Activated naive CD8-positive, alpha-beta T cell treated with anti-CD3 and anti-CD28 coated beads, Interleukin-2, amount 50 U/mL, for 24 hours (primary cell): ENCODE measurements at regions not wholly inside any gene's neighbourhood (a gene's known extent, or its start where the extent isn't known, plus 50 kb on each side); places are given as distances from the start of the nearest gene placed in this dataset.

ENCODE experiments used
- ATAC-seq: fragments of 150-1000 bp; cut with Tn5 transposase; one replicate; pipeline ENCODE4 v1.10.0; 2021
- DNase-seq: peaks from one replicate; pipeline ENCODE4 v3.0.0; 2021
- H3K27ac Mint-ChIP-seq: one replicate; pipeline ENCODE4 v1.8.0; 2021; ENCODE audit warnings: mild to moderate bottlenecking, mixed read lengths
- H3K27me3 Mint-ChIP-seq: one replicate; pipeline ENCODE4 v1.8.0; 2021; ENCODE audit warnings: mixed read lengths
- H3K36me3 Mint-ChIP-seq: one replicate; pipeline ENCODE4 v1.8.0; 2021; ENCODE audit warnings: low read depth, mixed read lengths
- H3K4me1 Mint-ChIP-seq: one replicate; pipeline ENCODE4 v1.8.0; 2021; ENCODE audit warnings: mixed read lengths
- H3K4me3 Mint-ChIP-seq: one replicate; pipeline ENCODE4 v1.8.0; 2021; ENCODE audit warnings: mild to moderate bottlenecking, moderate library complexity, mixed read lengths
- H3K9me3 Mint-ChIP-seq: one replicate; pipeline ENCODE4 v1.8.0; 2021; ENCODE audit warnings: mixed read lengths

DNA sequence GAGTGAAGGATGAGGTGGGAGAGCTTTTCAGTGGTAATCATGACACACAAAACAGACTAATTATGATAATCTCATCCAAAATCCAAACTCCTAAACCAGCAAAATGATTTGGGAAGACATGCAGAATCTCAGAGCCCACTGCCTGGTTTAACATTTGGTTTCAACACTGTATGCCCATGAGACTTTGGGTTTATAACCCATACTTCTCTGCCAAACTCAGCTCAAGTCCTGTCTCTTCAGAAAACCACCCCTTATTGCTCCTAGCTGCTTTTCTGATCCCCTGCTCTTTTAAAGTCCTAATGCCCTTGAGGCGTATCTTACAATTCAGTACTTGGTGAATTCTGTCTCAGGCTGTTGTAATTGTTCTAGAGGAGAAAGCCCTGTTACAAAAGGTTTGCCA, 593.0 kb upstream of the ID2 start:
- Mint-ChIP-seq H3K27me3 (peaks cover 2% of the 10 kb centered on the region), H3K36me3 (no peaks in the 10 kb centered on the region), H3K4me3 (no peak overlapping the region), H3K4me1 (no peaks in the 10 kb centered on the region), H3K9me3 (no peaks in the 10 kb centered on the region), H3K27ac (no peak overlapping the region)
- DNase-seq (no peak), ATAC-seq (no peak)

DNA sequence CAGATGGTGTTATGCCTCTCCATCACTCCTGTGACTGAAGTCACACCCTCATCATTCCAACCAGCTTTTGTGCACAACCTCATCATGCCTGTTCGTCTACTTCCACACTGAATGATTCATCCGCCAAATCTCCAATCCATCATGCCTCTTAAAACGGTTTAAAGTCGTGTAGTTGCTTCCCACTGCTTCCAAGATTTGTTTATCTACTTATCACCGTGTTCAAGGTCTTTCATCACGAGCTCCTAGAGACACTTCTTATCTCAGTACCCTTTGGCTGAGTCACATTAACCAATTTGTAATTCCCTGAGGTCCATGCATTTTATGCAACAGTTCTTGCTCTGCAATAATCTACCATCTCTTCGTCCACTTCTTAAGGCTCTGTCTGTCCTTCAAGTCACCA, 592.3 kb upstream of the ID2 start:
- Mint-ChIP-seq H3K9me3 (no peaks in the 10 kb centered on the region), H3K4me3 (no peak overlapping the region), H3K4me1 (no peaks in the 10 kb centered on the region), H3K36me3 (no peaks in the 10 kb centered on the region), H3K27ac (no peak overlapping the region), H3K27me3 (peaks cover 2% of the 10 kb centered on the region)
- DNase-seq, result no peak
- ATAC-seq, result no peak

DNA sequence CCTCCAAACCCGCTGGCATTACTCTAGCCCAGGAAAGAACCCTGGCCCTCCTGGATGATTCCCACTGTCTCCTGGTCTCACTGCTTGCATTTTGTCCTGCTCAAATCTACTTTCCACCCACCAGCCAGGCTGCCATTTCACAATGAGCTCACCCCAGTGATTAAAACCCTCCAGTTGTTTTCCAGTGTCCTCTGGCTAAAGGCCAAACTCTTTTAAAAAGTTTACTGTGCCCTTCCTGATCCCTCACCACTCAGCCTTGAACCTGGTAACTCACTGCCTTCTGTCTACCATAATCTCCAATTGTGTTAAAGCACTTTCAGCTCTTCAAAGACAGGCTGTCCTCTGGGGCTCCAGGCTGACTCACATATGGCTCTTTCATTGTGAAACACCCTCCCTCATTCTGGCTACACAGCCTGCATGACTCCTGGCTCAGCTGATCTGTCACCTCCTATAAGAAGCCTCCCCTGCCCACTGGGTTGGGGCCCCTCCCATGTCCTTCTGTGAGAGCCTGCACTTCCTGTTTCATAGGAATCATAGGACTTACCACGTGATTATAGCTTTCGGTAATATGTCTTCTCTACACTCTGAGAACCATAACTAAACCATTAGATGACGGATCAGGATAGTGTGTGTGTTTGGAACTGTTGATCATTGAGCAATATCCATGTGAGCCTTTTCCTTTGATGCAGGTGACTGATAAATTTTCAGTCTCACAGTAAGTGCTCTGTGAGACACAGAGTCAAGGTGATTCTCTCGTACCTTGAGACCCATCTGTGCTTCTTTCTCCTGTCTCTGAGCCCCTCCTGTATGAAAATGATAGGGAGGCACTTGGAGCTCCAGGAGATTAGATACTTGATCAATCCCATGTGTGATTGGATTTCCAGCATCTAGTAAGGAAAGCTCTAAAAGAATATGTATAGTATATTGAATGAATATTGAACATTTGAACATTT, 590.8 kb upstream of the ID2 start:
- Mint-ChIP-seq H3K27me3 (no peaks in the 10 kb centered on the region), H3K27ac (no peak overlapping the region), H3K4me1 (no peaks in the 10 kb centered on the region), H3K4me3 (no peak overlapping the region), H3K9me3 (no peaks in the 10 kb centered on the region), H3K36me3 (no peaks in the 10 kb centered on the region)
- DNase-seq (peak; percentile 59), ATAC-seq (peak; percentile 98)

- Mint-ChIP-seq H3K27me3 (no peaks in the 10 kb centered on the region), H3K27ac (no peak overlapping the region), H3K4me1 (no peaks in the 10 kb centered on the region), H3K9me3 (peaks cover 8% of the 10 kb centered on the region), H3K4me3 (no peak overlapping the region), H3K36me3 (no peaks in the 10 kb centered on the region)
- DNase-seq (no peak), ATAC-seq (no peak)
Measured at GRCh38 chr2:8094526-8094925, 587.3 kb upstream of the ID2 start.

GRCh38 chr2:8095978-8096377, 585.9 kb upstream of the ID2 start:
- no peaks in the 10 kb centered on the region for H3K36me3 Mint-ChIP-seq

GRCh38 chr2:8096484-8096883, 585.4 kb upstream of the ID2 start:
- no peaks in the 10 kb centered on the region for H3K27me3 Mint-ChIP-seq
- H3K27ac Mint-ChIP-seq, result no peak overlapping the region
- ATAC-seq, result no peak
- H3K36me3 Mint-ChIP-seq, result no peaks in the 10 kb centered on the region
- peaks cover 8% of the 10 kb centered on the region for H3K9me3 Mint-ChIP-seq
- DNase-seq, result no peak
- no peak overlapping the region for H3K4me3 Mint-ChIP-seq
- no peaks in the 10 kb centered on the region for H3K4me1 Mint-ChIP-seq

More at GRCh38 chr2:8095978-8096377, 585.9 kb upstream of the ID2 start:
- ATAC-seq (no peak), DNase-seq (no peak)
- Mint-ChIP-seq H3K27me3 (no peaks in the 10 kb centered on the region), H3K4me3 (no peak overlapping the region), H3K9me3 (peaks cover 8% of the 10 kb centered on the region), H3K4me1 (no peaks in the 10 kb centered on the region), H3K27ac (no peak overlapping the region)

GRCh38 chr2:8098476-8099266, 583.2 kb upstream of the ID2 start:
- no peaks in the 10 kb centered on the region for H3K4me1 Mint-ChIP-seq
- no peak overlapping the region for H3K27ac Mint-ChIP-seq
- H3K9me3 Mint-ChIP-seq, result peaks cover 8% of the 10 kb centered on the region
- H3K4me3 Mint-ChIP-seq, result no peak overlapping the region
- no peaks in the 10 kb centered on the region for H3K36me3 Mint-ChIP-seq
- DNase-seq (no peak), ATAC-seq (no peak)
- no peaks in the 10 kb centered on the region for H3K27me3 Mint-ChIP-seq

- Mint-ChIP-seq H3K4me3 (no peak overlapping the region), H3K27me3 (no peaks in the 10 kb centered on the region), H3K27ac (no peak overlapping the region), H3K4me1 (no peaks in the 10 kb centered on the region), H3K36me3 (no peaks in the 10 kb centered on the region), H3K9me3 (peaks cover 8% of the 10 kb centered on the region)
- no peak for DNase-seq
- no peak for ATAC-seq
Measured at GRCh38 chr2:8099267-8099582, 582.6 kb upstream of the ID2 start.

DNA sequence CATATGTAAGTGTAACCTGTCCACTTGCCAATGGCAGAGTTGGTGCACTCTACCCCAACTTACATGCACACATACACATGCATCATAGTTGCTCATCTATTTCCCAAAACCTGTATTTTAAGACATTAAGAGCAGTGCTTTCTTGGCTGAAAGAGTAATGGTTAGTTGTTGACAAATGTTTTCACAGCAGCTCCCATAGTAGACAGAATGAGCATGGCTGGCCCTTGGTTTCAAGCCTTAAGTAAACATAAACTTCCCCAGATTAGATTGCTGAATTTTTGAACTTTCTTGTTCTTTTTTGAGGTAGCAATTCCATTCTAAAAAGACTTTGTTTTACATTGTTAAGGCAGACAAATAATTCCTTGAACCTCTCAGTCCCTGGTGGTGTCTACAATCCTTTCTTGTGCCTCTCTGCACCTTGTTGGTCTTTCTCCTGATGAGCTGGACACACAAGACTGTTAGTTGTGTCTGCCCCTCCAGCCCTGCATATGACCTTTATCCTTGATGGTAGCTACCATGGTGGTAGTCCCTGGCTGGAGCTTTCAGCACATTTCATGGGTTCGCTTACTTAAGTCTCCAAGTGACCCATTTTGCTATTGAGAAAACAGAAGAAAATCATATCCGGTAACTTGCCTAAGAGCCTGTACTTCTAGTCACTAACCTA, 580.1 kb upstream of the ID2 start:
- Mint-ChIP-seq H3K27ac (no peak overlapping the region), H3K36me3 (no peaks in the 10 kb centered on the region), H3K4me3 (no peak overlapping the region), H3K9me3 (peaks cover 8% of the 10 kb centered on the region), H3K4me1 (no peaks in the 10 kb centered on the region), H3K27me3 (peaks cover 2% of the 10 kb centered on the region)
- DNase-seq (no peak), ATAC-seq (no peak)

- Mint-ChIP-seq H3K36me3 (no peaks in the 10 kb centered on the region), H3K27ac (no peak overlapping the region), H3K4me1 (no peaks in the 10 kb centered on the region), H3K27me3 (peaks cover 2% of the 10 kb centered on the region), H3K4me3 (no peak overlapping the region), H3K9me3 (peaks cover 3% of the 10 kb centered on the region)
- ATAC-seq (no peak), DNase-seq (no peak)
Measured at GRCh38 chr2:8102470-8102869, 579.4 kb upstream of the ID2 start.

DNA sequence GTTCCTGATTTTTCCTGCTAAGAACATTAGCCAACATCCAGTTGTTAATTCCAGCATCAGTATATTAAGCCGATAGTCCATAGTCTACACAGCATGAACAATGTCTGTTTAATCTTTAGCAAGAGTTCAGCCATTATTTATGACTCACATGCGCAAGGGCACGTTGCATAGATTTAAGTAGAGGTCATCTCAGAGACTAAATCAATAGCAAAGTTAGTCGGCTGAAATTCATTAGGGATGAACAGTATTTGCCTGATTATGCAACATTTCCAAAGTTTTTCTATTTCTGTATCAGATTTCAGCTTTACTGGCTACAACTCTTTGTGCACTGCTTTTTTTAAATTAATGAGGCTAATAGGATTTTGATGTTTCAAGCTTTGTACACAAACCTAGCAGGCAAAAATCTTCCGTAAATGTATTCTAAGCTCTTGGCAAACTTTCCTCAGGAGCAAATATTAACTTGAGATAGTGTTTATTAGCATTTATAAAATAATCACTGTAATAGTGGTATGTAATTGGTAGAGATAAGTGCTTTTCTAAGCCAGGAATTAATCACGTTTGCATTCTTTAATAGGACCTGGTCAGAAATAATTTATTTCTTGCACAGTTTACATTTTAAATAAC, 578.7 kb upstream of the ID2 start:
- H3K4me1 Mint-ChIP-seq, result no peaks in the 10 kb centered on the region

GRCh38 chr2:8107150-8107549, 574.7 kb upstream of the ID2 start:
- no peaks in the 10 kb centered on the region for H3K4me1 Mint-ChIP-seq
- ATAC-seq (no peak), DNase-seq (no peak)
- H3K36me3 Mint-ChIP-seq, result no peaks in the 10 kb centered on the region
- no peaks in the 10 kb centered on the region for H3K9me3 Mint-ChIP-seq
- peaks cover 6% of the 10 kb centered on the region for H3K27me3 Mint-ChIP-seq
- H3K4me3 Mint-ChIP-seq, result no peak overlapping the region
- no peak overlapping the region for H3K27ac Mint-ChIP-seq

More for the DNA sequence above, 578.7 kb upstream of the ID2 start:
- ATAC-seq (no peak), DNase-seq (no peak)
- H3K27me3 Mint-ChIP-seq, result peaks cover 2% of the 10 kb centered on the region
- H3K36me3 Mint-ChIP-seq, result no peaks in the 10 kb centered on the region
- no peak overlapping the region for H3K27ac Mint-ChIP-seq
- H3K9me3 Mint-ChIP-seq, result no peaks in the 10 kb centered on the region
- no peak overlapping the region for H3K4me3 Mint-ChIP-seq

GRCh38 chr2:8107621-8108378, 574.1 kb upstream of the ID2 start:
- DNase-seq (no peak), ATAC-seq (no peak)
- no peak overlapping the region for H3K4me3 Mint-ChIP-seq
- H3K27me3 Mint-ChIP-seq, result peaks cover 6% of the 10 kb centered on the region
- no peaks in the 10 kb centered on the region for H3K4me1 Mint-ChIP-seq
- no peaks in the 10 kb centered on the region for H3K36me3 Mint-ChIP-seq
- H3K9me3 Mint-ChIP-seq, result no peaks in the 10 kb centered on the region
- H3K27ac Mint-ChIP-seq, result no peak overlapping the region

- no peak overlapping the region for H3K27ac Mint-ChIP-seq
- no peaks in the 10 kb centered on the region for H3K4me1 Mint-ChIP-seq
- H3K9me3 Mint-ChIP-seq, result no peaks in the 10 kb centered on the region
- H3K27me3 Mint-ChIP-seq, result peaks cover 4% of the 10 kb centered on the region
- no peak overlapping the region for H3K4me3 Mint-ChIP-seq
- no peaks in the 10 kb centered on the region for H3K36me3 Mint-ChIP-seq
- DNase-seq (no peak), ATAC-seq (no peak)
Measured at GRCh38 chr2:8110716-8111115, 571.1 kb upstream of the ID2 start.
